Left ventricle myocardium inferior (tissue), 1 donor: ENCODE measurements at regions not wholly inside any gene's neighbourhood (a gene's known extent, or its start where the extent isn't known, plus 50 kb on each side); places are given as distances from the start of the nearest gene placed in this dataset.
"Not testable (repeated sequence)": the region's sequence is repeated elsewhere in the genome, so short reads cannot be mapped to it uniquely, and the experiment has no call there.

Experiments used
- DNase-seq: peaks from one replicate; pipeline ENCODE4 v3.0.0-alpha.2; 2020
- H3K27ac ChIP-seq: fragments of 200-600 bp; replicated peaks from 2 replicates; pipeline ENCODE4 v1.8.0; 2021
- H3K27me3 ChIP-seq: fragments of 200-600 bp; 2 replicates; pipeline ENCODE4 v1.8.0; 2021; ENCODE audit warnings: low read depth
- H3K36me3 ChIP-seq: fragments of 200-600 bp; 2 replicates; pipeline ENCODE4 v1.8.0; 2021
- H3K4me1 ChIP-seq: fragments of 200-600 bp; 2 replicates; pipeline ENCODE4 v1.8.0; 2021
- H3K4me3 ChIP-seq: fragments of 200-600 bp; 2 replicates; pipeline ENCODE4 v1.8.0; 2021; ENCODE audit warnings: mild to moderate bottlenecking, moderate library complexity
- H3K9me3 ChIP-seq: fragments of 200-600 bp; replicated peaks from 2 replicates; pipeline ENCODE4 v1.8.0; 2021
- intact Hi-C: fragments of 100-400 bp; cut with micrococcal nuclease; formaldehyde crosslinking; loops from one replicate; pipeline ENCODE4 v1.11.0; 2022
- TF ChIP-seq, protein P1 (sequence below): fragments of 200-600 bp; IDR thresholded peaks from 2 replicates; pipeline ENCODE4 v1.8.0; 2021; ENCODE audit warnings: antibody characterized with exemption, mild to moderate bottlenecking, borderline replicate concordance
- donor health status: DM: no; HTN: yes; CAD: no; lungs with severe emphysema.

DNA sequence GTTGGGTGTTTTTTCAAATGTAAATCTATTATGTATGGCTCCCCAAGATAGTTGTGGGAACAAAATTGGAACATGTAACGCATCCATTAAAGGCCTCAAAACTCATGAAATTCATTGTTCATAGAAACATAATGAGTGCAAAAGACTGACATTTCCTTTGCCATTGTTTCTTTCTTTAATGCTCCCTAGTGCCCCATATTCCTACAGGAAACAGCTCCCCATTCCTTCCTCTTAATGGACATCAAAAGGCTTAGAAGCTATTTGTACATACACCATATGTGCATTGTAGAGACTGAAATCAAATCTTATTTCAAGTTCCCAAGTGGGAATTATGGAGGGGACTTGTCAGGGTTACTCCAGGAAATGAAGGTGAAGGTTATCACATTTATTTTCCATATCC is 139.1 kb downstream of the AHR start:
- intact Hi-C loops = no loop called here
- Histone ChIP-seq H3K27ac (no peak overlapping the region), H3K4me1 (no peaks in the 10 kb centered on the region), H3K27me3 (no peaks in the 10 kb centered on the region), H3K36me3 (no peaks in the 10 kb centered on the region), H3K4me3 (no peak overlapping the region), H3K9me3 (no peaks in the 10 kb centered on the region)
- no peak for DNase-seq
- TF ChIP-seq, protein P1, sequence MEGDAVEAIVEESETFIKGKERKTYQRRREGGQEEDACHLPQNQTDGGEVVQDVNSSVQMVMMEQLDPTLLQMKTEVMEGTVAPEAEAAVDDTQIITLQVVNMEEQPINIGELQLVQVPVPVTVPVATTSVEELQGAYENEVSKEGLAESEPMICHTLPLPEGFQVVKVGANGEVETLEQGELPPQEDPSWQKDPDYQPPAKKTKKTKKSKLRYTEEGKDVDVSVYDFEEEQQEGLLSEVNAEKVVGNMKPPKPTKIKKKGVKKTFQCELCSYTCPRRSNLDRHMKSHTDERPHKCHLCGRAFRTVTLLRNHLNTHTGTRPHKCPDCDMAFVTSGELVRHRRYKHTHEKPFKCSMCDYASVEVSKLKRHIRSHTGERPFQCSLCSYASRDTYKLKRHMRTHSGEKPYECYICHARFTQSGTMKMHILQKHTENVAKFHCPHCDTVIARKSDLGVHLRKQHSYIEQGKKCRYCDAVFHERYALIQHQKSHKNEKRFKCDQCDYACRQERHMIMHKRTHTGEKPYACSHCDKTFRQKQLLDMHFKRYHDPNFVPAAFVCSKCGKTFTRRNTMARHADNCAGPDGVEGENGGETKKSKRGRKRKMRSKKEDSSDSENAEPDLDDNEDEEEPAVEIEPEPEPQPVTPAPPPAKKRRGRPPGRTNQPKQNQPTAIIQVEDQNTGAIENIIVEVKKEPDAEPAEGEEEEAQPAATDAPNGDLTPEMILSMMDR = no peak

DNA sequence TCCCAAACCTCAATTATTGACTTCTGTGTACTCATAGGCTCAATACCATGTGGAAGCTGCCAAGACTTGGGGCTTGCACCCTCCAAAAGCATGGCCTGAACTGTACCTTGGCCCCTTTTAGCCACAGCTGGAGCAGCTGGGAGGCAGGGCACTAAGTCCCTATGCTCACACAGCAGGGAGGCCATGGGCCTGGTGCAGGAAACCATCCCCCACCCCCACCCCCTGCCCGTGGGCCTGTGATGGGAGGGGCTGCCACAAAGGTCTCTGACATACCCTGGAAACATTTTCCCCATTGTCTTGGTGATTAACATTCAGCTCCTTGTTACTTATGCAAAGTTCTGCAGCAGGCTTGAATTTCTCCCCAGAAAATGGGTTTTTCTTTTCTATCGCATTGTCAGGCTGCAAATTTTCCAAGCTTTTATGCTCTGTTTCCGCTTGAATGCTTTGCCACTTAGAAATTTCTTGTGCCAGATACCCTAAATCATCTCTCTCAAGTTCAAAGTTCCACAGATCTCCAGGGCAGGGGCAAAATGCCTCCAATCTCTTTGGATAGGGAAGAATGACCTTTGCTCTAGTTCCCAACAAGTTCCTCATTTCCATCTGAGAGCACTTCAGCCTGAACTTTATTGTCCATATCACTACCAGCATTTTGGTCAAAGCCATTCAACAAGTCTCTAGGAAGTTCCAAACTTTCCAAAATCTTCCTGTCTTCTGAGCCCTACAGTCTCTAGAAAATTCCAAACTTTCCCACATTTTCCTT is 141.8 kb downstream of the AHR start:
- intact Hi-C loops, H3K4me1 ChIP-seq, H3K36me3 ChIP-seq, DNase-seq, H3K27ac ChIP-seq, H3K9me3 ChIP-seq, H3K4me3 ChIP-seq, H3K27me3 ChIP-seq: not testable (repeated sequence)

DNA sequence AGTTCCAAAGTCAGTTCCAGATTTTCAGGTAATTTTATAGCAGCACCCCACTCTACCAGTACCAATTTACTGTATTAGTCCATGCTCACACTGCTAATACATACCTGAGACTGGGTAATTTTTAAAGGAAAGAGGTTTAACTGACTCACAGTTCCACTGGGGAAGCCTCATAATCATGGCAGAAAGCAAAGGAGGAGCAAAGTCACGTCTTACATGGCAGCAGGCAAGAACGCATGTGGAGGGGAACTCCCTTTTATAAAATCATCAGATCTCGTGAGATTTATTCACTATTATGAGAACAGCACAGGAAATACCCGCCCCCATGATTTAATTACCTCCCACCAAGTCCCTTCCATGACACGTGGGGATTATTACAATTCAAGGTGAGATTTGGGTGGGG is 142.4 kb downstream of the AHR start:
- DNase-seq = no peak
- Histone ChIP-seq H3K4me1 (no peaks in the 10 kb centered on the region), H3K27me3 (no peaks in the 10 kb centered on the region), H3K27ac (no peak overlapping the region), H3K4me3 (no peak overlapping the region), H3K36me3 (no peaks in the 10 kb centered on the region), H3K9me3 (no peaks in the 10 kb centered on the region)
- intact Hi-C loops = no loop called here
- TF ChIP-seq, protein P1 = no peak

DNA sequence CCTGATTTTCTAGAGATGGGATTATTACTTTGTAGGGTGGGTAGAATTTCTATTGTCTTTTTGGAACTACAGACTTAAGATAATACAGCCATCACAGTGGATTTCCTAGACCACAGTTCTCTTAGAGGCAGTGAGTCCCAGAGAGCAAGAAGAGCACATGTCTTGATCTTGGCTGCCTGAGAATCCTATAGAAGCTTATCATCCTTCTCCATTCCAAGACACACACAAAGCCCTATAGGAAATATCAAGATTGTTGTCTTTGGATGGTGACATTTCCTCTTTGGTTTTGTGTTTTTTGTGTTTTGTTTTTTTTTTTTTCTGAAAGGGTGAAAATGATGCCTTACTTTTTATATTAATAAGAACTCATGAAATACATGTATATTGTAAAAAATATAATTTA is 143.1 kb downstream of the AHR start:
- no peak overlapping the region for H3K4me3 ChIP-seq
- H3K9me3 ChIP-seq = peaks cover under 1% of the 10 kb centered on the region
- DNase-seq = no peak
- intact Hi-C loops = no loop called here
- H3K4me1 ChIP-seq = no peaks in the 10 kb centered on the region
- H3K27ac ChIP-seq = no peak overlapping the region
- H3K36me3 ChIP-seq = no peaks in the 10 kb centered on the region
- no peaks in the 10 kb centered on the region for H3K27me3 ChIP-seq
- TF ChIP-seq, protein P1 = no peak

DNA sequence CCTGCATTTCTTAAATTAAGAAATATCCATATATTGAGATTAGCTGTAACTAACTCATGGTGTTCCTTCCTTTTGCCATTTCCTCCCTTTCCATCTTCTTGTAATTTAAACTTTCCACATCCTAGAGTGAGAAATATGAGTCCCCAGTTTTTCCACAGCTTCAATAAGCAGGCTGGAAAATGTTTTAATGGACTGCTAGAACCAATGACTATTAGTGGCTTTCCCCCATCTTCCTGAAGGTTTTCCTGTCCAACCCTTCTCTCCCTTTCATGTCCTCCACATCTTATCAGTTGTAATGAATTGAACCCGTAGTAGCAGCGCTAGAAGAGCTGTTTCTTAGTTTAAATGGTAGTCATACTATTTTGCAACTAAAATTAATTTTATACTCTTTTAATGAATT is 145.7 kb downstream of the AHR start:
- intact Hi-C loops = no loop called here
- TF ChIP-seq, protein P1 = no peak

DNA sequence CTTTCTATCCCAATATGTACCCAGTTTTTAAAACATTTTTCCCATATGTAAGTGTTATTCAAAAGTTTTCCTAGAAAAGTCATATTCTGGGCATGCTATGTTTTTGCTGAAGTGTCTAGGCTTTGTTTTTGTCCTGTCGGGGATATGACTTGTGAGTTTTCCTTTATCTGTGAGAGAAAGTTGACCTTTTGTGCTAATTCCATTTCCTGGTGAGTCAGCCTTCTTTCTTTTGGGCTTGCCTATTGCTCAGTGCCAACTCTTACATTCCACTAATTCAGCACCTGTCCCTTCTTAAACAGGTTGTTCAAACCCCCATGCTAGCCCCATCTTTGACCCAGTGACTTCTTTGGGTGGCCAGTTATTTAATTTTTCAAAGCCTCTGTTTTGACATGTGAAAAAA is 146.2 kb downstream of the AHR start:
- TF ChIP-seq, protein P1 = no peak
- Histone ChIP-seq H3K4me1 (no peaks in the 10 kb centered on the region), H3K9me3 (peaks cover 26% of the 10 kb centered on the region), H3K27ac (no peak overlapping the region), H3K27me3 (no peaks in the 10 kb centered on the region), H3K4me3 (no peak overlapping the region), H3K36me3 (no peaks in the 10 kb centered on the region)
- intact Hi-C loops = no loop called here
- no peak for DNase-seq

More for the DNA sequence above, 145.7 kb downstream of the AHR start:
- H3K36me3 ChIP-seq = no peaks in the 10 kb centered on the region
- no peaks in the 10 kb centered on the region for H3K27me3 ChIP-seq
- peaks cover 26% of the 10 kb centered on the region for H3K9me3 ChIP-seq
- DNase-seq = no peak
- H3K27ac ChIP-seq = no peak overlapping the region
- H3K4me1 ChIP-seq = no peaks in the 10 kb centered on the region
- H3K4me3 ChIP-seq = no peak overlapping the region
